HFF-Myc (cell line): ENCODE measurements at regions not wholly inside any gene's neighbourhood (a gene's known extent, or its start where the extent isn't known, plus 50 kb on each side); places are given as distances from the start of the nearest gene placed in this dataset.

Source experiments
- DNase-seq: peaks from one replicate; pipeline ENCODE4 v3.0.0-alpha.2; 2011; ENCODE audit warnings: low read depth; ENCODE audit errors: extremely low read depth
- H3K4me3 ChIP-seq: replicated peaks from 2 replicates; pipeline ENCODE4 v1.5.1; 2011; ENCODE audit warnings: low read depth, mild to moderate bottlenecking, control low read depth, low read length
- CTCF ChIP-seq: IDR thresholded peaks from 2 replicates; pipeline ENCODE4 v1.5.1; 2012; ENCODE audit warnings: mild to moderate bottlenecking, low read depth, low read length, control low read depth; ENCODE audit errors: missing control alignments

- TF ChIP-seq CTCF: peak; percentile 74
- peak; percentile 1 for DNase-seq
- no peak overlapping the region for H3K4me3 ChIP-seq
These were observed 58.2 kb upstream of the NKX2-2 start for GRCh38 chr20:21571841-21572690.

GRCh38 chr20:21570285-21570992 lies 56.6 kb upstream of the NKX2-2 start:
- H3K4me3 ChIP-seq: no peak overlapping the region
- no peak for DNase-seq
- TF ChIP-seq CTCF: no peak

DNA sequence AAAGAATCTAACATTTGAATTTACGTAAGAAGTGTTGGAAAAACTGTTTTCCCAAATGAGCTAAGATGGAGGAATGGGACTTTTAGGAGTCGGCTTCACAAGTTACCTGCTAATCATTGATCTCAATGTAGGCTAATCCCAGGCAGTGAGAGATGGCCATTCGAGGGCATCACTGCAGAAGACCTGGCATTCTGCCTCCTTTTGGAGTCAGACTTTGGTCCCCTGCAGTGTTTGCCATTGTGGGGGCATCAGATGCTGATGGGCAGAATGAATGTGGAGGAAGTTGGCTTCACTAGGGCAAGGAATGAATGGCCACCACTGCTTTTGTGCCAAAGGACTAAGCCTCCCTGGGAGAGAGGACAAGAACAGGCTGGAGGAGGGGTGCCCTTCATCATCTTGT lies 55.7 kb upstream of the NKX2-2 start:
- no peak for TF ChIP-seq CTCF
- no peak overlapping the region for H3K4me3 ChIP-seq
- DNase-seq: no peak

- no peak overlapping the region for H3K4me3 ChIP-seq
- no peak for DNase-seq
- no peak for TF ChIP-seq CTCF
These were observed 50.4 kb upstream of the NKX2-2 start for GRCh38 chr20:21564127-21564773.
